ENCODE measurements at regions not wholly inside any gene's neighbourhood (a gene's known extent, or its start where the extent isn't known, plus 50 kb on each side); places are given as distances from the start of the nearest gene placed in this dataset.

GRCh38 chr7:106163257-106163656 is 51.1 kb upstream of the SYPL1 start:
- Histone ChIP-seq H3K27me3 (no peaks in the 10 kb centered on the region), H3K36me3 (no peaks in the 10 kb centered on the region), H3K4me1 (peaks cover 0 to 6% of the 10 kb centered on the region in 2 donors), H3K9me3 (peaks cover 5 to 13% of the 10 kb centered on the region in 2 donors), H3K27ac (no peak overlapping the region), H3K4me3 (no peak overlapping the region)
- intact Hi-C loops (cut with DNase I), result no loop called here
- TF ChIP-seq CTCF (IDR thresholded peaks at IDR 0.05), result no peak
- no peak for DNase-seq (ENCODE audit: low spot score in 2 of 2)

All from ascending aorta (tissue), 2 donors.